H1 (cell line): ENCODE measurements at regions not wholly inside any gene's neighbourhood (a gene's known extent, or its start where the extent isn't known, plus 50 kb on each side); places are given as distances from the start of the nearest gene placed in this dataset.
"Not testable (repeated sequence)": the region's sequence is repeated elsewhere in the genome, so short reads cannot be mapped to it uniquely, and the experiment has no call there.

Source experiments
- CBX8 ChIP-seq: fragments of 300-800, 300-1000 bp; sonication (generic); IDR thresholded peaks from 2 replicates; pipeline ENCODE4 v1.7.1; 2016; ENCODE audit warnings: low read depth, low read length, borderline replicate concordance
- CEBPB ChIP-seq: IDR thresholded peaks from 2 replicates; pipeline ENCODE4 v1.6.1; 2012; ENCODE audit warnings: low read depth, low read length
- CTCF ChIP-seq, 3 experiments: IDR thresholded peaks; 1 replicate in 2 of 3; 2 replicates in 1 of 3; pipeline versions ENCODE4 v1.5.1 to v1.6.1; 2011; ENCODE audit warnings: low read length in 3 of 3, mild to moderate bottlenecking in 3 of 3, inconsistent platforms in 2 of 3, low read depth in 1 of 3, moderate library complexity in 1 of 3; ENCODE audit not compliant: insufficient read depth in 1 of 3; ENCODE audit errors: control extremely low read depth in 1 of 3
- EP300 ChIP-seq, 2 experiments: IDR thresholded peaks; 1 replicate in 1 of 2; 2 replicates in 1 of 2; pipeline ENCODE4 v1.6.1; 2011 to 2012; ENCODE audit warnings: low read depth in 2 of 2, low read length in 2 of 2, mild to moderate bottlenecking in 2 of 2, borderline replicate concordance in 1 of 2, inconsistent platforms in 1 of 2, moderate library complexity in 1 of 2
- EZH2 ChIP-seq: fragments of 200-600 bp; sonication (generic); IDR thresholded peaks from 2 replicates; pipeline ENCODE4 v1.7.1; 2012; ENCODE audit warnings: low read depth, mild to moderate bottlenecking, moderate library complexity, low read length, inconsistent platforms; ENCODE audit not compliant: severe bottlenecking
- NANOG ChIP-seq: IDR thresholded peaks from 2 replicates; pipeline ENCODE4 v1.6.1; 2011; ENCODE audit warnings: low read length, low read depth, mild to moderate bottlenecking, inconsistent platforms; ENCODE audit not compliant: insufficient read depth, poor library complexity, severe bottlenecking
- POLR2A ChIP-seq, 2 experiments: IDR thresholded peaks; 1 replicate in 1 of 2; 2 replicates in 1 of 2; pipeline ENCODE4 v1.6.1; 2011; ENCODE audit warnings: low read depth in 2 of 2, low read length in 2 of 2, mild to moderate bottlenecking in 2 of 2; ENCODE audit errors: control extremely low read depth in 1 of 2
- RAD21 ChIP-seq, 2 experiments: IDR thresholded peaks in 1 of 2; conservative IDR thresholded peaks in 1 of 2; 2 replicates each; pipeline ENCODE4 v1.6.1; 2011; ENCODE audit warnings: low read depth in 2 of 2, low read length in 2 of 2, improper control_type of control experiment in 1 of 2, inconsistent platforms in 1 of 2, mild to moderate bottlenecking in 1 of 2, moderate library complexity in 1 of 2
- RNF2 ChIP-seq: fragments of 200-900, 300-1000 bp; sonication (generic); IDR thresholded peaks from 2 replicates; pipeline ENCODE4 v1.7.1; 2016; ENCODE audit warnings: borderline replicate concordance, low read depth, mild to moderate bottlenecking, antibody characterized with exemption, low read length; ENCODE audit not compliant: poor library complexity, severe bottlenecking; ENCODE audit errors: missing control alignments
- SP2 ChIP-seq: IDR thresholded peaks from 2 replicates; pipeline ENCODE4 v1.6.1; 2012; ENCODE audit warnings: mild to moderate bottlenecking, low read length, inconsistent platforms
- YY1 ChIP-seq: IDR thresholded peaks from 2 replicates; pipeline ENCODE4 v1.6.1; 2011; ENCODE audit warnings: low read depth, mild to moderate bottlenecking, low read length

DNA sequence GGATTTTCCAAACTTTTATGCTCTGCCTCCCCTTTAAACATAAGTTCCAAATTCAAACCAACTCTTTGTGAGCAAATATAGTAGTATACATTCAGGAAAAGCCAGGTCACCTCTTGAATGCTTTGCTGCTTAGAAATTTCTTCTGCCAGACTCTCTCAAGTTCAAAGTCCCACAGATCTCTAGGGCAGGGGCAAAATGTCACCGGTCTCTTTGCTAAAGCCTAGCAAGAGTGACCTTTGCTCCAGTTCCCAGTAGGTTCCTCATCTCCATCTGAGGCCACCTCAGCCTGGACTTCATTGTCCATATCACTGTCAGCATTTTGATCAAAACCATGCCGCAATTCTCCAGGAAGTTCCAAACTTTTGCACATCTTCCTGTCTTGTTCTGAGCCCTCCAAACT, 382.3 kb downstream of the PIK3C3 start:
- TF ChIP-seq NANOG; CTCF (IDR thresholded peaks at IDR 0.05; ENCODE audit: control extremely low read depth in 1 of 3, insufficient read depth in 1 of 3, low read depth in 1 of 3, low read length in 3 of 3); EZH2; RAD21 (IDR thresholded peaks at IDR 0.05 in 1 of 2, conservative IDR thresholded peaks at IDR 0.05 in 1 of 2; ENCODE audit: low read depth in 2 of 2, low read length in 2 of 2); RNF2; CBX8; EP300 (IDR thresholded peaks at IDR 0.05; ENCODE audit: borderline replicate concordance in 1 of 2, low read depth in 2 of 2, low read length in 2 of 2); YY1; SP2; CEBPB; POLR2A (IDR thresholded peaks at IDR 0.05; ENCODE audit: control extremely low read depth in 1 of 2, low read depth in 2 of 2, low read length in 2 of 2): not testable (repeated sequence)
